DMS 273 (cell line): ENCODE measurements at regions not wholly inside any gene's neighbourhood (a gene's known extent, or its start where the extent isn't known, plus 50 kb on each side); places are given as distances from the start of the nearest gene placed in this dataset.

Experiments
- DNase-seq: peaks from one replicate; lab custom pipeline; 2025; ENCODE audit not compliant: unreplicated experiment; lab: John Stamatoyannopoulos, UW

GRCh38 chr5:124088289-124089032, 576.5 kb downstream of the CSNK1G3 start:
- DNase-seq, result no peak

GRCh38 chr5:124087752-124088151, 575.8 kb downstream of the CSNK1G3 start:
- DNase-seq, result no peak

GRCh38 chr5:124080256-124080655, 568.3 kb downstream of the CSNK1G3 start:
- DNase-seq, result no peak

- DNase-seq, result no peak
Measured at GRCh38 chr5:124079062-124079461, 567.1 kb downstream of the CSNK1G3 start.

GRCh38 chr5:124074500-124074899, 562.5 kb downstream of the CSNK1G3 start:
- no peak for DNase-seq

- no peak for DNase-seq
Measured at GRCh38 chr5:124072570-124072969, 560.6 kb downstream of the CSNK1G3 start.

GRCh38 chr5:124071039-124071438, 559.1 kb downstream of the CSNK1G3 start:
- DNase-seq, result peak; percentile 14

GRCh38 chr5:124065508-124065907, 553.5 kb downstream of the CSNK1G3 start:
- DNase-seq, result peak; percentile 19

- DNase-seq, result no peak
Measured at GRCh38 chr5:124064956-124065355, 553.0 kb downstream of the CSNK1G3 start.

GRCh38 chr5:124061663-124062062, 549.7 kb downstream of the CSNK1G3 start:
- peak; percentile 84 for DNase-seq

GRCh38 chr5:124061068-124061430, 549.1 kb downstream of the CSNK1G3 start:
- DNase-seq, result peak; percentile 31

GRCh38 chr5:124060413-124061067, 548.6 kb downstream of the CSNK1G3 start:
- peak; percentile 40 for DNase-seq

GRCh38 chr5:124060011-124060410, 548.0 kb downstream of the CSNK1G3 start:
- DNase-seq, result no peak

GRCh38 chr5:124059200-124059599, 547.2 kb downstream of the CSNK1G3 start:
- no peak for DNase-seq

- peak; percentile 75 for DNase-seq
Measured at GRCh38 chr5:124057724-124058231, 545.8 kb downstream of the CSNK1G3 start.

GRCh38 chr5:124056991-124057723, 545.2 kb downstream of the CSNK1G3 start:
- peak; percentile 69 for DNase-seq

GRCh38 chr5:124056326-124056990, 544.5 kb downstream of the CSNK1G3 start:
- no peak for DNase-seq

GRCh38 chr5:124055751-124056150, 543.8 kb downstream of the CSNK1G3 start:
- DNase-seq, result no peak

GRCh38 chr5:124054564-124054963, 542.6 kb downstream of the CSNK1G3 start:
- DNase-seq, result no peak

GRCh38 chr5:124053340-124053739, 541.4 kb downstream of the CSNK1G3 start:
- no peak for DNase-seq

GRCh38 chr5:124052201-124052600, 540.2 kb downstream of the CSNK1G3 start:
- DNase-seq, result peak; percentile 13
